Activated CD4-positive, alpha-beta T cell treated with anti-CD3 and anti-CD28 coated beads, Interleukin-2, amount 10 ng/mL, durations not matched to agents 7 days and 5 days (primary cell): ENCODE measurements at regions not wholly inside any gene's neighbourhood (a gene's known extent, or its start where the extent isn't known, plus 50 kb on each side); places are given as distances from the start of the nearest gene placed in this dataset.
A peak's percentile ranks its signal among the peaks of the same experiment; 100 is the strongest.

Experiments
- CTCF ChIA-PET: fragments of 350-600 bp; sonication (Branson Sonifier 250); formaldehyde crosslinking; loops from one replicate; lab custom pipeline; 2021; ENCODE audit warnings: antibody characterized with exemption; lab: Charles Lee
- POLR2A ChIA-PET: fragments of 350-600 bp; sonication (Branson Sonifier 250); formaldehyde crosslinking; loops from one replicate; lab custom pipeline; 2021; ENCODE audit warnings: antibody characterized with exemption; lab: Charles Lee
- DNase-seq: peaks from one replicate; pipeline ENCODE4 v3.0.0-alpha.2; 2020
- H3K27ac Mint-ChIP-seq: one replicate; pipeline ENCODE4 v1.8.0; 2021; ENCODE audit warnings: mild to moderate bottlenecking, moderate library complexity, mixed read lengths
- H3K27me3 Mint-ChIP-seq: one replicate; pipeline ENCODE4 v1.8.0; 2021; ENCODE audit warnings: mixed read lengths
- H3K36me3 Mint-ChIP-seq: one replicate; pipeline ENCODE4 v1.8.0; 2021; ENCODE audit warnings: low read depth, mixed read lengths
- H3K4me1 Mint-ChIP-seq: one replicate; pipeline ENCODE4 v1.8.0; 2021; ENCODE audit warnings: mixed read lengths
- H3K4me3 Mint-ChIP-seq: one replicate; pipeline ENCODE4 v1.8.0; 2021; ENCODE audit warnings: mild to moderate bottlenecking, moderate library complexity, mixed read lengths
- H3K9me3 Mint-ChIP-seq: one replicate; pipeline ENCODE4 v1.8.0; 2021; ENCODE audit warnings: mixed read lengths

DNA sequence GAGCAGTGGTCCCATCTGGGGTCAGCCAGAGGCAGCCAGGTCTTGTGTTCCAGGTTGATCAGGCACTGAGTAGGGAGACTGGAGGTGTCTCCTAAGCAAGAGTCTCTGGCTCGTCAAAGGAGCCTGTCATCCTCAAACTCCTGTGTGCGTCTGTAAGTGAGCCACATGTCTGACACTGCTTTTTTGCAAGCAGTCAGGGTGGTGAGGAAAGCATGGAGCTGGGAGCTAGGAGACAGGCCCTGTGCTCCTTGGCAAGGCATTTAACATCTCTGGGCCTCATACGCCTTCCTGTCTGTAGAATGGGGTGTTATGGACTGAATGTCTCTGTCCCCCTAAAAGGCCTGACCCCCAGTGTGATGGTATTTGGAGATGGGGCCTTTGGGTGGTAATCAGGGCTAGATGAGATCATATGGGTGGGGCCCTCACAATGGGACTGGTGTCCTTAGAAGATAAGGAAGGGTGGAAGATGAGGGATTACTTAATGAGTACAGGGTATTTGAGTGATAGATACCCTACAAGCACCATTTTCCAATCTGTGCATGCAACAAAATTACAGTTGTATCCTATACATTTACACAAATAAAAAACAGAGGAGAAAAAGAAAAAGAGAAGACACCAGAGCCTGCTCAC, 53.0 kb downstream of the ARL6IP4 start:
- peak overlapping the region; percentile 50 for H3K27ac Mint-ChIP-seq
- no peaks in the 10 kb centered on the region for H3K27me3 Mint-ChIP-seq
- no peaks in the 10 kb centered on the region for H3K9me3 Mint-ChIP-seq
- no peak overlapping the region for H3K4me3 Mint-ChIP-seq
- ChIA-PET CTCF (interaction anchor here (1.1 kb wide), 1 partner anchor 15 kb away, joined by 3 read pairs; no protein-coding TSS in a partner anchor), POLR2A (no interaction called here)
- H3K36me3 Mint-ChIP-seq = peaks cover 9% of the 10 kb centered on the region
- no peak for DNase-seq
- H3K4me1 Mint-ChIP-seq = peaks cover 23% of the 10 kb centered on the region

DNA sequence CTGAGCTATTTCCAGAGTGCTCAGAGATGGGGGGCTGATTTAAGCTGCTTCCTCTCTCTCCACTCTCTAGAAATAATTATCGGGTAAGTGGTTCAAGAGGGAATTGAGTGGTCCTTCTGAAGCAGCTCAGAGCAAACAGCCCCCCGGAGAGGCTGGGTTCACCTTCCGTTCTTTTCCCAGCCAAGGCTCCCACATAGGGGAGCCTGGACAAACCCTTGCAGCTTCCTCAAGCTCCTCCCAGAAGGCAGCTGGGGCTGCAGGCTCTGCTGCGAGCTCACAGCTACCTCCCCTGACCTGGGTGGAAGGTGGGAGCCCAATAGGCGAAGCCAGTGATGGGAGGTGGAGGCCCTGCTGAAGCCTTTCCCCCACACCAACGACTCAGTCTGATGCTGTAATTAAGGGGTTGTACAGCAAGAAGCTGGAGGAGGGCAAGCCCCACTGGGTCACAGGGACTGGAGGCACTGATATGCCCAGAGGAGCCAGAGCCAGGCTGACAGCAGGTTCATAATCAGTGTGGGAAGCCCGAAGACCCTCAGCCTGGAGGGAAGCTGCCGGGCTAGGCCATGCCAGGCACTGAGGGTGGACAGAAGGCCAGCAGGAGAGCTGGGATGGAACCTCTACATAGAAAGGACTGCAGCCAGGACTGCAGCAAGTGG, 52.4 kb downstream of the ARL6IP4 start:
- Mint-ChIP-seq H3K4me3 (no peak overlapping the region), H3K9me3 (no peaks in the 10 kb centered on the region), H3K4me1 (peaks cover 25% of the 10 kb centered on the region), H3K27me3 (no peaks in the 10 kb centered on the region), H3K27ac (no peak overlapping the region), H3K36me3 (peaks cover 10% of the 10 kb centered on the region)
- no peak for DNase-seq
- ChIA-PET CTCF (interaction anchor here (1.1 kb wide), 1 partner anchor 14 kb away, joined by 3 read pairs; no protein-coding TSS in a partner anchor), POLR2A (interaction anchor here (0.6 kb wide), 1 partner anchor 118 kb away, joined by 3 read pairs; the partner anchor contains the start of gene PITPNM2)
